A549 (cell line): ENCODE measurements at regions not wholly inside any gene's neighbourhood (a gene's known extent, or its start where the extent isn't known, plus 50 kb on each side); places are given as distances from the start of the nearest gene placed in this dataset.

Experiments
- CTCF ChIP-seq: fragments of >200 bp; sonication (Bioruptor Twin); formaldehyde crosslinking; IDR thresholded peaks from 3 replicates; pipeline ENCODE4 v1.5.1; 2016
- EP300 ChIP-seq, 2 experiments: fragments of >200 bp; sonication (Bioruptor Twin); formaldehyde crosslinking; IDR thresholded peaks; 2 replicates in 1 of 2; 3 replicates in 1 of 2; pipeline ENCODE4 v1.6.1; 2016 to 2017

- no peak for TF ChIP-seq CTCF
- TF ChIP-seq EP300 (IDR thresholded peaks at IDR 0.05) = no peak
These were observed 449.3 kb upstream of the SPHKAP start for GRCh38 chr2:228630786-228631185.
